GM13977 (cell line): ENCODE measurements at regions not wholly inside any gene's neighbourhood (a gene's known extent, or its start where the extent isn't known, plus 50 kb on each side); places are given as distances from the start of the nearest gene placed in this dataset.

Experiments
- DNase-seq: peaks from one replicate; pipeline ENCODE4 v3.0.0; 2012; ENCODE audit warnings: low spot score
- in situ Hi-C: fragments of 300-500 bp; cut with MboI; formaldehyde crosslinking; loops from one replicate; pipeline ENCODE4 v1.12.0; 2022; ENCODE audit warnings: low sequenced_read_pairs, low pct_unique_long_range_greater_than_20kb, mixed read lengths, inconsistent platforms; ENCODE audit not compliant: unreplicated experiment
- TF ChIP-seq, protein P1 (sequence below): IDR thresholded peaks from 2 replicates; pipeline ENCODE4 v1.5.1; 2012; ENCODE audit warnings: mild to moderate bottlenecking, control low read depth; ENCODE audit not compliant: insufficient read depth; ENCODE audit errors: extremely low read depth, missing control alignments

DNA sequence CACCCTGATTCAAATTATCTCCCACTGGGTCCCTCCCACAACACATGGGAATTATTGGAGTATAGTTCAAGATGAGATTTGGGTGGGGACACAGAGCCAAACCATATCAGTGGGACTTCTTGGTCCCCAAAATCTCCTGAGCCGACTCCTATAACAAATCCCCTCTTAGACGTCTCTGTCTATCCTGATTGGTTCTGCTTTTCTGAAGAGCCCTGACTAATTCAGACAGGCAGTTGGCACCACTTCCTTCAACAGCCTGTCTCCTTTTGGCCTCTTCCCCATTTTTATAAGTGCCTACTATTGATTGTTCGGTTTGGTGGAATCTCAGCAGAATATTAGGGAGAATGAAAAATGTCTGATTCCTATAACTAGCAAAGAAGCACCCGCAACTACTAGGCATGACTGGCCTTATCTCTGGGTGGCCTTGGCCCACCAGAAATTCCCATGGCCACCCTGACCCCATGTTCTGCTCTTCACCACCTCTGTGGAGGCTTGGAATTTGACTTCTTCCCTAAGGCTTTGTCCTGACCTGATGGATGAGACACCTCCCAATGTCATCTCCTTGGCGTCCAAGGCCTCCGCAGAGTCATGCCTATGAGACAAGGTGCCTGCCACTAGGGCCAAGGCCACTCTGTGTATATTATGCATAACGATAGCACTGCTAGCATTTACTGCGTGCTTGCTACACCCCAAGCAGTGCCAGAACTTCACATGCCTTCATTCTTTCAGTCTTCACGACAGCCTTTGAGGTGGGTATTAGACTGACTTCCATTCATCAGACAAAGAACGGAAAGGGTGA, 218.9 kb upstream of the COPS8 start:
- TF ChIP-seq, protein P1, sequence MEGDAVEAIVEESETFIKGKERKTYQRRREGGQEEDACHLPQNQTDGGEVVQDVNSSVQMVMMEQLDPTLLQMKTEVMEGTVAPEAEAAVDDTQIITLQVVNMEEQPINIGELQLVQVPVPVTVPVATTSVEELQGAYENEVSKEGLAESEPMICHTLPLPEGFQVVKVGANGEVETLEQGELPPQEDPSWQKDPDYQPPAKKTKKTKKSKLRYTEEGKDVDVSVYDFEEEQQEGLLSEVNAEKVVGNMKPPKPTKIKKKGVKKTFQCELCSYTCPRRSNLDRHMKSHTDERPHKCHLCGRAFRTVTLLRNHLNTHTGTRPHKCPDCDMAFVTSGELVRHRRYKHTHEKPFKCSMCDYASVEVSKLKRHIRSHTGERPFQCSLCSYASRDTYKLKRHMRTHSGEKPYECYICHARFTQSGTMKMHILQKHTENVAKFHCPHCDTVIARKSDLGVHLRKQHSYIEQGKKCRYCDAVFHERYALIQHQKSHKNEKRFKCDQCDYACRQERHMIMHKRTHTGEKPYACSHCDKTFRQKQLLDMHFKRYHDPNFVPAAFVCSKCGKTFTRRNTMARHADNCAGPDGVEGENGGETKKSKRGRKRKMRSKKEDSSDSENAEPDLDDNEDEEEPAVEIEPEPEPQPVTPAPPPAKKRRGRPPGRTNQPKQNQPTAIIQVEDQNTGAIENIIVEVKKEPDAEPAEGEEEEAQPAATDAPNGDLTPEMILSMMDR: no peak
- DNase-seq: no peak
- in situ Hi-C loops: no loop called here

DNA sequence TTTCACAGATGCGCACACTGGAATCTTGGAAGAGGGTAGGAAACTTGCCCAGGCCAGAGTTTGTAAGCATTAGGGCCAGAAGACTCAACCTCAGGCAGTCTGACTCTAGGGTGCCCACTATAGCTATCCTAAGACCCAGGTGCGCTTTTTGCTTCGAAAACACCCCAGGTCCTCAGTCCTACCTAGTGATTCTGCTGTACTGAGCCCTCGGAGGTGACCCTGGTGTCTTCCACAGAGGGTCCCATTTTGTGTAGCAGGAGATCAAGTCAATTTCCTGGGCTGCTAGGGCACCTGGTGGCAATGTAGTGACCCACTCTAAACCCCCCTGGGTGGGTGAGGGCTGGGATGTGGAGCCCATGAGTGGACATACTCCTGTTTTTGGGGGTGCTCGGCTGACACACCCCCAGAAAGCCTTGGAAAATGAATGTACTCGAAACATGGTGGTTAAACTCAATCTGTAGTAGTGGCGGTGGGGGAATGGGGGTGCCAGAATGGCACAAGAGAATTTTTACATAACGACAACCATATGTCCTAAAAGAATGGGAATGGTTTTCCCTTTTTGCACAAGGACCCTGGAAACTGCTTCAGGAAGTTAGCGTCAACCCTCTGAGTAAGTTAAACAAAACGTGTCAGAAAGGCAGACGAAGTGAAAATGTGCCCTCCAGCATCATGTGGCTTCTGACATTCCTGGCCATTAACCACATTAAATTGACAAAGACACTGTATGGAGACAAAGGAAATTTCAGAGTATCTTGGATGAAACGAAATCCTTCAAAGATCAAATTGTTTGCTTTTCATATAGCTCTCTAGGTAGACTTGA, 218.0 kb upstream of the COPS8 start:
- TF ChIP-seq, protein P1: no peak
- no peak for DNase-seq
- in situ Hi-C loops: no loop called here

DNA sequence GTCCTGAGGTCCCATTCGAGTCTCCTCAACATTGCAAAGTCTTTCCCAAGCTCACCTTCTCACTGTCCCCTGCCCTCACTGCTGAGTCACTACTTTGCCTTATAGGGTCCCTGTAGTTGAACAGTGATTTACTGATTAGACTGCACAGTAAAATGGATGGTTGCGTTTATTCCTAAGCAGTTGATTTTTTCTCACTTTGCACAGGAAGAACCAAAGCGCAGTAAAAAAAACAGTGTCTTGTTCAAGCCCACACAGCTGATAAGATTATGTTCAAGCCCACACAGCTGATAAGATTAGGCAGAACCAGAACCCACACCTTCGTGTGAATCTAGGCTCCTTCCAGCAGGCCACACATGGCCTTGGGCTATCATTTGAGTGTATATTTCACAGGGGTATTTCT, 215.3 kb upstream of the COPS8 start:
- DNase-seq: no peak
- TF ChIP-seq, protein P1: no peak
- in situ Hi-C loops: no loop called here

DNA sequence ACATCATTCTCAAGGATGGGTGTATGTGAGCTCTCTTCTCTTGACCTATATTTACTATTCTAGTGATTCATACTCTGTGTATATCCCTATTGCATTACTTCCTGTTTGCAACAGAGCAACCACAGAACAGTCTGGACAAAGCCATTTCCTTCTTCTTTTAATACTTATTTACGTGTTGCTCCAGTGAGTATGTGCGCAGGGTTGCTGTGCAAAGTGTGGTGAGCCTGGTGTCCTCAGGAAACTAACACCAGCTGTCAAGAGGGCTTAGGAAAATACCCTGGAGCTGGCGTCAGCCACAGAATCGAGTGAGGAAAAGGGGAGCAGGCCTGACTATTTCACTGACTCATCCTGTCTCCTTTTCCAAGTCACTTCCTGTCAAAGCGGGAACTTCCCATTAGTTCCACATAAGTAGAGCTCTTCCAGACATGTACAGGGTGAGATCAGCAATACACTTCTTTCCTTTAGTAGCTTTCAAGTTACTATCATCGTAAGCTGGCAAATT, 214.1 kb upstream of the COPS8 start:
- TF ChIP-seq, protein P1: no peak
- DNase-seq: no peak
- in situ Hi-C loops: no loop called here

GRCh38 chr2:236872015-236872414, 213.7 kb upstream of the COPS8 start:
- in situ Hi-C loops: no loop called here
- TF ChIP-seq, protein P1: no peak
- no peak for DNase-seq

DNA sequence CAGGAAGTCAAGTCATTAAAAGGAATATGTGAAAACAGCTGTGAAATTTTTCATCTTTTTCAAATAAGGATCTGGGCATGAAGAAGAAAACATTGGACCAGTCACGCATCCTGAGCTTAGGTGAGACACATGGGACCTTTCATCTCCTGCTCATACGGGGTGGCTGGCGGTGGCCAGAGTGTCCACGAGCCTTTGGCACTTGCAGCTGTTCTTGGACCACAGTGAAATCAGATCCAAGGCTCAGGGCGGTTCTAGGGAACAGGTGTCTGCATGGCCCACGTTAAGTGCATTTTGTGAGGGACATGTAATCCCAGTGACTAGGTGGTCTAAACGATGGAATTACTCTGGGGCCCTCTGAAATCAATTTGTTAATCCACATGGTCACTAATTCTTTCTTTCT, 212.7 kb upstream of the COPS8 start:
- in situ Hi-C loops: no loop called here
- no peak for DNase-seq
- TF ChIP-seq, protein P1: no peak
